ENCODE measurements at regions not wholly inside any gene's neighbourhood (a gene's known extent, or its start where the extent isn't known, plus 50 kb on each side); places are given as distances from the start of the nearest gene placed in this dataset.

GRCh38 chr4:110737931-110738330 is 115.1 kb upstream of the PITX2 start:
- TF ChIP-seq CTCF (IDR thresholded peaks at IDR 0.05; ENCODE audit: poor library complexity, severe bottlenecking) (no peak), POLR2AphosphoS5 (IDR thresholded peaks at IDR 0.05) (no peak), EP300 (conservative IDR thresholded peaks at IDR 0.05; ENCODE audit: poor library complexity, severe bottlenecking) (no peak), EZH2 (IDR thresholded peaks at IDR 0.05; ENCODE audit: borderline replicate concordance, insufficient read depth, low read length, poor library complexity, severe bottlenecking) (no peak), TAF1 (IDR thresholded peaks at IDR 0.05; ENCODE audit: low read depth) (no peak), SMC3 (conservative IDR thresholded peaks at IDR 0.05; ENCODE audit: poor library complexity) (no peak)
- TF ChIP-seq, protein P1, sequence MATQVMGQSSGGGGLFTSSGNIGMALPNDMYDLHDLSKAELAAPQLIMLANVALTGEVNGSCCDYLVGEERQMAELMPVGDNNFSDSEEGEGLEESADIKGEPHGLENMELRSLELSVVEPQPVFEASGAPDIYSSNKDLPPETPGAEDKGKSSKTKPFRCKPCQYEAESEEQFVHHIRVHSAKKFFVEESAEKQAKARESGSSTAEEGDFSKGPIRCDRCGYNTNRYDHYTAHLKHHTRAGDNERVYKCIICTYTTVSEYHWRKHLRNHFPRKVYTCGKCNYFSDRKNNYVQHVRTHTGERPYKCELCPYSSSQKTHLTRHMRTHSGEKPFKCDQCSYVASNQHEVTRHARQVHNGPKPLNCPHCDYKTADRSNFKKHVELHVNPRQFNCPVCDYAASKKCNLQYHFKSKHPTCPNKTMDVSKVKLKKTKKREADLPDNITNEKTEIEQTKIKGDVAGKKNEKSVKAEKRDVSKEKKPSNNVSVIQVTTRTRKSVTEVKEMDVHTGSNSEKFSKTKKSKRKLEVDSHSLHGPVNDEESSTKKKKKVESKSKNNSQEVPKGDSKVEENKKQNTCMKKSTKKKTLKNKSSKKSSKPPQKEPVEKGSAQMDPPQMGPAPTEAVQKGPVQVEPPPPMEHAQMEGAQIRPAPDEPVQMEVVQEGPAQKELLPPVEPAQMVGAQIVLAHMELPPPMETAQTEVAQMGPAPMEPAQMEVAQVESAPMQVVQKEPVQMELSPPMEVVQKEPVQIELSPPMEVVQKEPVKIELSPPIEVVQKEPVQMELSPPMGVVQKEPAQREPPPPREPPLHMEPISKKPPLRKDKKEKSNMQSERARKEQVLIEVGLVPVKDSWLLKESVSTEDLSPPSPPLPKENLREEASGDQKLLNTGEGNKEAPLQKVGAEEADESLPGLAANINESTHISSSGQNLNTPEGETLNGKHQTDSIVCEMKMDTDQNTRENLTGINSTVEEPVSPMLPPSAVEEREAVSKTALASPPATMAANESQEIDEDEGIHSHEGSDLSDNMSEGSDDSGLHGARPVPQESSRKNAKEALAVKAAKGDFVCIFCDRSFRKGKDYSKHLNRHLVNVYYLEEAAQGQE (IDR thresholded peaks at IDR 0.05; ENCODE audit: borderline replicate concordance), result no peak
